Nephron progenitor cell (in vitro differentiated cells): ENCODE measurements at regions not wholly inside any gene's neighbourhood (a gene's known extent, or its start where the extent isn't known, plus 50 kb on each side); places are given as distances from the start of the nearest gene placed in this dataset.
A peak's percentile ranks its signal among the peaks of the same experiment; 100 is the strongest.
"Not testable (repeated sequence)": the region's sequence is repeated elsewhere in the genome, so short reads cannot be mapped to it uniquely, and the experiment has no call there.

ENCODE experiments used
- DNase-seq: peaks from one replicate; pipeline ENCODE4 v3.0.0; 2021
- H3K27ac Mint-ChIP-seq: 2 replicates; pipeline ENCODE4 v1.8.0; 2021; ENCODE audit warnings: mild to moderate bottlenecking, moderate library complexity, mixed read lengths
- H3K27me3 Mint-ChIP-seq: 2 replicates; pipeline ENCODE4 v1.8.0; 2021; ENCODE audit warnings: mild to moderate bottlenecking, low read depth, mixed read lengths; ENCODE audit not compliant: poor library complexity
- H3K36me3 Mint-ChIP-seq: 2 replicates; pipeline ENCODE4 v1.8.0; 2021; ENCODE audit warnings: low read depth, mixed read lengths
- H3K4me1 Mint-ChIP-seq: 2 replicates; pipeline ENCODE4 v1.8.0; 2021; ENCODE audit warnings: mixed read lengths
- H3K4me3 Mint-ChIP-seq: 2 replicates; pipeline ENCODE4 v1.8.0; 2021; ENCODE audit warnings: mild to moderate bottlenecking, moderate library complexity, mixed read lengths
- H3K9me3 Mint-ChIP-seq: 2 replicates; pipeline ENCODE4 v1.8.0; 2021; ENCODE audit warnings: mild to moderate bottlenecking, moderate library complexity, mixed read lengths
- TF ChIP-seq, protein P1 (sequence below): fragments of 200-600 bp; sonication (generic); IDR thresholded peaks from 2 replicates; pipeline ENCODE4 v1.5.0; 2021; ENCODE audit warnings: antibody characterized with exemption

- peaks cover 51% of the 10 kb centered on the region for H3K36me3 Mint-ChIP-seq
- not testable (repeated sequence) for H3K27me3 Mint-ChIP-seq, H3K27ac Mint-ChIP-seq, H3K4me1 Mint-ChIP-seq, H3K4me3 Mint-ChIP-seq
- TF ChIP-seq, protein P1, sequence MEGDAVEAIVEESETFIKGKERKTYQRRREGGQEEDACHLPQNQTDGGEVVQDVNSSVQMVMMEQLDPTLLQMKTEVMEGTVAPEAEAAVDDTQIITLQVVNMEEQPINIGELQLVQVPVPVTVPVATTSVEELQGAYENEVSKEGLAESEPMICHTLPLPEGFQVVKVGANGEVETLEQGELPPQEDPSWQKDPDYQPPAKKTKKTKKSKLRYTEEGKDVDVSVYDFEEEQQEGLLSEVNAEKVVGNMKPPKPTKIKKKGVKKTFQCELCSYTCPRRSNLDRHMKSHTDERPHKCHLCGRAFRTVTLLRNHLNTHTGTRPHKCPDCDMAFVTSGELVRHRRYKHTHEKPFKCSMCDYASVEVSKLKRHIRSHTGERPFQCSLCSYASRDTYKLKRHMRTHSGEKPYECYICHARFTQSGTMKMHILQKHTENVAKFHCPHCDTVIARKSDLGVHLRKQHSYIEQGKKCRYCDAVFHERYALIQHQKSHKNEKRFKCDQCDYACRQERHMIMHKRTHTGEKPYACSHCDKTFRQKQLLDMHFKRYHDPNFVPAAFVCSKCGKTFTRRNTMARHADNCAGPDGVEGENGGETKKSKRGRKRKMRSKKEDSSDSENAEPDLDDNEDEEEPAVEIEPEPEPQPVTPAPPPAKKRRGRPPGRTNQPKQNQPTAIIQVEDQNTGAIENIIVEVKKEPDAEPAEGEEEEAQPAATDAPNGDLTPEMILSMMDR, result peak; percentile 24
- H3K9me3 Mint-ChIP-seq, result peaks cover 34% of the 10 kb centered on the region
- DNase-seq, result peak; percentile 26
These were observed 109.2 kb upstream of the FBXO28 start for GRCh38 chr1:224004552-224005315.

- H3K27me3 Mint-ChIP-seq, H3K27ac Mint-ChIP-seq, H3K4me3 Mint-ChIP-seq, DNase-seq, H3K4me1 Mint-ChIP-seq: not testable (repeated sequence)
- Mint-ChIP-seq H3K9me3 (peaks cover 30% of the 10 kb centered on the region), H3K36me3 (peaks cover 45% of the 10 kb centered on the region)
These were observed 110.0 kb upstream of the FBXO28 start for GRCh38 chr1:224003896-224004295.

- H3K4me1 Mint-ChIP-seq, H3K27ac Mint-ChIP-seq, H3K4me3 Mint-ChIP-seq, DNase-seq, H3K27me3 Mint-ChIP-seq: not testable (repeated sequence)
- Mint-ChIP-seq H3K9me3 (peaks cover 11% of the 10 kb centered on the region), H3K36me3 (peaks cover 27% of the 10 kb centered on the region)
These were observed 112.2 kb upstream of the FBXO28 start for GRCh38 chr1:224001757-224002156.

- not testable (repeated sequence) for H3K27me3 Mint-ChIP-seq, H3K27ac Mint-ChIP-seq, H3K4me1 Mint-ChIP-seq, H3K4me3 Mint-ChIP-seq, DNase-seq, H3K9me3 Mint-ChIP-seq
- peaks cover 11% of the 10 kb centered on the region for H3K36me3 Mint-ChIP-seq
These were observed 114.2 kb upstream of the FBXO28 start for GRCh38 chr1:223999761-224000160.

DNA sequence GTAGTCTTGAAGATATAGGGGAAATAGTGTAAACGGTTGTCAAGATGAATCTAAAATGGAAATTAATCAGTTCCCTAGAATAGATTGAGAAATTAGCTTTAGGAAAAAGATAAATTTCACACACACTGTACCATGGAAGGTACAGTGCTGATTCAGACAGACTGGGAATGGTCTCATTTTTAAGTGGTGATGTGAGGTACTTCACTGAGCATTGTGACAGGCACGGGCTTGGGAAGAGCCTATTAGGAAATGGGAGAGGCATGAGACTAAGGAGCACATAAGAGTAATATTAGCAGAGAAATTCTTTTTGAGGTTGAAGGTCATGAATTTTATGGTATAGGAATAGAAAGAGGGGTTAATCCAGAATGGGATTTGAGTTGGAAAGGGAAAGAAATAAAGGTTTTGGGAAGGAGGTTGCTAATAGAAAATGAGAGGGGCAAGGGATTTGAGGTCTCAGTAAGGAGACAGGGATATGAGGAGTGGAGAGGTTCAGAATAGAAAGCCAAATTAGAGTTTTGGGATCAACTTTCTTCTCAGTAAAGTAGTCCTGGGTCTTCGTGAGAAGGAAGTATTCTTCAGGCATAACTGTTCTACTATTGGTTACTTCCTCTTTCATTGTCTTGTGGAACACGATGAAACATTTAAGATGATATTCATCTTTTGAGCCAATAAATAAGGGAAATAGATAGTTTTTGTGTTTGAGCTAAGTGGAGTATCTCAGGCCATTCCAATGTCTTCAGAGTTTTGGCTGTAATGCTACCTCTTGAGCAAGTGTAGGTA is 115.0 kb upstream of the FBXO28 start:
- H3K36me3 Mint-ChIP-seq, DNase-seq, H3K9me3 Mint-ChIP-seq, H3K27me3 Mint-ChIP-seq, H3K4me3 Mint-ChIP-seq, H3K4me1 Mint-ChIP-seq: not testable (repeated sequence)
- peak overlapping the region; percentile 70 for H3K27ac Mint-ChIP-seq

DNA sequence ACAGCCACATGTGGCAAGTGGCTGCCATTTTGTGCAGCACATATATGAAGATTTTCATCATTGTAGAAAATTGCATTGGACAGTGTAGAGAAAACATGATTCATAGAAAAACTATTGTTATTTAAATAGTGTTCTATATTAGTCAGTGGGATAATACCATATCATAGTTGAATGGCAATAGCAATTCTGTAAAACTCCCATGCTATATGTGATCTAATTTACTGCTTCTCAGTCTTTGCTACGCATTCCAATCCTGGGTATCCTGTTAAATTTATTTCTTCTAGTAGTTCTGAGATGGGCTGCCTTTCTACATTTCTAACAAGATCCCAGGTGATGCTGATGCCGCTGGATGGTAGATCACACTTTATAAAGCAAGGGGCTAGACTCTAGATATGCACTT is 117.5 kb upstream of the FBXO28 start:
- not testable (repeated sequence) for H3K27ac Mint-ChIP-seq, H3K9me3 Mint-ChIP-seq, H3K36me3 Mint-ChIP-seq, H3K27me3 Mint-ChIP-seq, H3K4me1 Mint-ChIP-seq, DNase-seq, H3K4me3 Mint-ChIP-seq

DNA sequence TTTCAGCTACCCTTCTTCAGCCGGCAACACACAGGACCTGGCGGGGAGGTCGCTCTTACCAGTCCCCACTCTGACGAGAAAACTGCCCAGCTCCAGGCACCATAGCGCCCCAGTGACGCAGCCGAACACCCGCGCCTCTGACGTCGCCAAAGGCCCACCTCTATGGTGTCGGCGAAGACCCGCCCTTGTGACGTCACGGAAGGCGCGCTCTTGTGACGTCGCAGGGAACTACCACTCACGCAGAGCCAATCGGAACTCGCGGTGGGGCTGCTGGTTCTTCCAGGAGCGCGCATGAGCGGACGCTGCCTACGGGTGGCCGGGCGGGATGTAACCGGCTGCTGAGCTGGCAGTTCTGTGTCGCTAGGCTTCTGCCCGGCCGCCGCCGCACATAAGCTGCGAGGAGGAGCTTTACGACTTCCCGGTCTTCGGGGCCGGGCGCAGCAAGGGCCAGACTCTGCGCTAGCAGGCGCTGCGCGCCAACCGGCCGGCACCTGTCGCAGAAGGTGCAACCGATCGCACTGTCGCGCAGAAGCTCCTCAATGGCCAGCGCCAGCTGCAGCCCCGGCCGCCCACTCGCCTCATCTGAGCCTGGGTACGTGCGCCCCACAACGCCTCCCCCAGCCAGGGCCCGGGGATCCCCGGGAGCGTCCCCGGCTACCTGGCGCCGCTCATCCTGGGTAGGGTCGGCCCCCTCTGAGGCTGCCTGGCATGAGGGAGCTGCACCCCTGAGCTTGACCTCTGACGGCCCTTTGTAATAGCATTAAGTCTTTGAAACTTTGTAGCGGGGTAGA is 121.3 kb upstream of the FBXO28 start:
- not testable (repeated sequence) for H3K36me3 Mint-ChIP-seq, H3K9me3 Mint-ChIP-seq, H3K4me1 Mint-ChIP-seq, H3K27me3 Mint-ChIP-seq
- Mint-ChIP-seq H3K4me3 (peak overlapping the region; percentile 96), H3K27ac (peak overlapping the region; percentile 100)
- DNase-seq, result peak; percentile 100

DNA sequence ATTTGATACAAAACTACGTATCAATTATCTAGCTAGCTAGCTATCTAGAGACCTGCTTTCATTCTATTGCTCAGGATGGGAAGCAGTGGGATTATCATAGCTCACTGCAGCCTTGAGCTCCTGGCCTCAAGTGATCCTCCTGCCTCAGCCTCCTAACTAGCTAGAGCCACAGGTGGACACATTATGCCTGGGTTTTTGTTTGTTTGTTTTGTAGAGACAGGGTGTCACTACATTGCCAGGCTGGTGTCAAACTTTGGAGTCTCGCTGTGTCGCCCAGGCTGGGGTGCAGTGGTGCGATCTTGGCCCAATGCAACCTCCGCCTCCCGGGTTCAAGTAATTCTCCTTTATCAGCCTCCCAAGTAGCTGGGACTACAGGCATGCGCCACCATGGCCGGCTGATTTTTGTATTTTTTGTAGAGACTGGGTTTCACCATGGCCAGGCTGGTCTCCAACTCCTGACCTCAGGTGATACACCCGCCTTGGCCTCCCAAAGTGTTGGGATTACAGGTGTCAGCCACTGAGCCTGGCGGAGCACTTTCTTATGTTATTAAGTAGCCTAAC is 122.5 kb upstream of the FBXO28 start:
- H3K4me1 Mint-ChIP-seq, result peaks cover 10% of the 10 kb centered on the region
- not testable (repeated sequence) for H3K27me3 Mint-ChIP-seq, DNase-seq, H3K36me3 Mint-ChIP-seq, H3K9me3 Mint-ChIP-seq, H3K27ac Mint-ChIP-seq
- H3K4me3 Mint-ChIP-seq, result peak overlapping the region; percentile 96

GRCh38 chr1:223961985-223962384 is 116.2 kb upstream of the TP53BP2 start:
- not testable (repeated sequence) for H3K36me3 Mint-ChIP-seq, H3K4me3 Mint-ChIP-seq, H3K27ac Mint-ChIP-seq, H3K4me1 Mint-ChIP-seq, H3K27me3 Mint-ChIP-seq, DNase-seq, H3K9me3 Mint-ChIP-seq

DNA sequence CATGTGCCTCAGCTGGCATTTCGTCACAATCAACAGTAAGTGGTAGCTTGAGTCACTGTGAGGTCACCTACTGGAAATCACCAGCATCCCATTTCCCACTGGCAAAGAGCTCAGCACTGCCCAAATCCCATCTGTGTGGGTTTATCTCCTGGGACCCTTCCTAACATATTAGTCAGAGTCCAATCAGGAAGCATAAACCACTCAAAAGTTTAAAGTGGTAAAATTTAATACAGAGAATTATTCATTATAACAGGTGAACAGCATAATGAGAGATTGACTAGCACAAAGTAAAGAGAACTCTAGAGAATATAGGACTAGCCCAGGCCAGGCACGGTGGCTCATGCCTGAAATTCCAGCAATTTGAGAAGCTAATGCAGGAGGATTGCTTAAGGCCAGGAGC is 107.1 kb upstream of the TP53BP2 start:
- H3K9me3 Mint-ChIP-seq, H3K36me3 Mint-ChIP-seq, H3K4me3 Mint-ChIP-seq, H3K27me3 Mint-ChIP-seq, H3K4me1 Mint-ChIP-seq, H3K27ac Mint-ChIP-seq, DNase-seq: not testable (repeated sequence)

GRCh38 chr1:223951551-223951950 is 105.8 kb upstream of the TP53BP2 start:
- H3K4me3 Mint-ChIP-seq, H3K4me1 Mint-ChIP-seq, H3K27me3 Mint-ChIP-seq, H3K36me3 Mint-ChIP-seq, DNase-seq, H3K9me3 Mint-ChIP-seq, H3K27ac Mint-ChIP-seq: not testable (repeated sequence)

DNA sequence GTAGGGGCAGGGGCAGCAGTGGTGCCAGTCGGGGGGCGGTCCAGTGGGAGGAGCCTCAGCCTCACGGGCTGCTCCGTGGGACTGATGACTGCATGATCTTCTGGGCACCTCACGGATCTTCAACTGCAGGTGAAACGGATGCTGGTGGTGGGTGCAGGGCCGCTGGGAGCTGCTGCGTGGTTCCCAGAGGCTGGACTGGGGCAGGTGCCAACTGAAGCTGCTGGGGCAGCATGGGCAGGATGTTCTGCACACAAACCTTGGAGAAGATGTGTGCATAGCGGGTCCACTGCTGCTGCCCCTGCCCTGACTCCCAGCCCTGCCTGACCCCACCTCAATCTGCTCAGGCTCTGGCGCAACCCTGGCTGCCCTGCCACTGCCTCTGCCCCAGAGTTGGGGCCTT is 104.2 kb upstream of the TP53BP2 start:
- H3K4me1 Mint-ChIP-seq, DNase-seq, H3K9me3 Mint-ChIP-seq, H3K27ac Mint-ChIP-seq, H3K4me3 Mint-ChIP-seq, H3K27me3 Mint-ChIP-seq, H3K36me3 Mint-ChIP-seq: not testable (repeated sequence)

DNA sequence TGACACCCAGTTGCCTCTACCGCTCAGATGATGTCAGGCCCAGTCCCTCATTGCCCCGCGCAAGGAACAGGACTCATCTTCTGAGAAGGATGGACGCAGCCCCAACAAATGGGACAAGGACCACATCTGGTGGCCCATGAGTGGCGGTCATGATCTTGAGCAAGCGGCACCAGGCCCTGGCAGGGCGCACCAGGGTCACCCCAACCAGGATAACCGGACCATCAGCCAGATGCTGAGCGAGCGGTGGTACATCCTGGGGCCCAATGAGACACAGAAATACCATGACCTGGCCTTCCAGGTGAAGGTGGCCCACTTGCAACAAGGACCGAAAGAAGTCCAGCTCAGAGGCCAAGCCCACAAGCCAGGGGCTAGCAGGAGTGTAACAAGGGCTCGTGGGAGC is 102.3 kb upstream of the TP53BP2 start:
- H3K36me3 Mint-ChIP-seq, DNase-seq, H3K4me1 Mint-ChIP-seq, H3K4me3 Mint-ChIP-seq, H3K27ac Mint-ChIP-seq, H3K9me3 Mint-ChIP-seq, H3K27me3 Mint-ChIP-seq: not testable (repeated sequence)
